ENCODE measurements at regions not wholly inside any gene's neighbourhood (a gene's known extent, or its start where the extent isn't known, plus 50 kb on each side); places are given as distances from the start of the nearest gene placed in this dataset.

- FAIRE-seq (no peak), DNase-seq (ENCODE audit: low spot score) (peak; percentile 29)
Observed at GRCh38 chr5:170451747-170452365, 52.0 kb upstream of the KCNIP1 start.

- FAIRE-seq = no peak
- no peak for DNase-seq (ENCODE audit: low spot score)
Observed at GRCh38 chr5:170450061-170450669, 53.7 kb upstream of the KCNIP1 start.

DNA sequence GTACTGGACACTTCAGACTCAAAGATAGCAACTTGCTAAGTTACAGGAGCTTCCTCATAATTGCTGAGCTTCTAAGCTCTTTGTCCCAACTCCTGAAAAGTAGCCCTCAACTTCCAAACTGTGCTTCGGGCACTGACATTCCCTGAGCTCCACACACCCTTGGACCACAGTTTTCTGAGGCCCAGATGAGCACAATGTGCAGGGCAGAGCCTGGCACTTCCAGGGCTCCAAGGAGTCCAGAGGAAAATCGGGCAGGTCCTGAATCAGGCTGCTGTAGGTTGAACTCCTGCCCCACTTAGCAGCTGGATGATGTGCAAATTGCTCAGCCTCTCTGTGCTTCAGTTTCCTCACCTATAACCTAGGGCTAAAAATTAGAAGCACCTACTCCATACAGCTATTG is 54.6 kb upstream of the KCNIP1 start:
- DNase-seq (ENCODE audit: low spot score) = no peak
- no peak for FAIRE-seq

DNA sequence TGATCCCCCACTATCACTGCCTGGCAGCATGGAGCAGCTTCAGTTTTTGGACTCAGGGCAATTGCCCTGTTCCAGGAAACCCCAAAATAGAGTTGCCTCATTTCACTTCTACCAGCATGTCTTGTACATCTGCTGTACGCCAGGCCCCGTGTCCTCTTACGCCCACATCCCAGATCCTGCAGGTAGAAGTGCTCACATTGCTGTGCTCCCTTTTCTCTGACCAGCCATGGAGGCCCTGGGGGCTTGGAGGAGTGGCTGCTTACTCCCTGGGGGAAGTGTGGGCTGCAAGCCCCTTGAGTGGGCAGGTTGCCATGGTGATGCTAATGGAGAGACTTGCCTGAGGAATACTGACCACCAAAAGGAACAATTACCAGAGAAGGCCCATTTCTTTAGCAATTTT is 55.6 kb upstream of the KCNIP1 start:
- FAIRE-seq = no peak
- DNase-seq (ENCODE audit: low spot score) = no peak

DNA sequence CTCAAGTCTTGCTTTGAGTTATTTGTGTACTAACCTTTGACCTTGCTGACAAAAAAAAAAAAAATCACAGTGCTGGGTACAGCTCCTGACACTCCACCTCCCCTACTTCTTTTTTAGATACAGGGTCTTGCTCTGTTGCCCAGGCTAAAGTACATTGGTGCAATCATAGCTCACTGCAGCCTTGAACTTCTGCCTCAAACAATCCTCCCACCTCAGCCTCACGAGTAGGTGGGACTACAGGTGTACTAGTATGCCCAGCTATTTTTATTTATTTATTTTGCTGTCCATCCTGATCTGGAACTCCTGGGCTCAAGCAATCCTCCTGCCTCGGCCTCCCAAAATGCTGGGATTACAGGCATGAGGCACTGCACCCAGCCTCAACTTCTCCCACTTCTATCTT is 57.2 kb upstream of the KCNMB1 start:
- DNase-seq (ENCODE audit: low spot score) (no peak), FAIRE-seq (no peak)

DNA sequence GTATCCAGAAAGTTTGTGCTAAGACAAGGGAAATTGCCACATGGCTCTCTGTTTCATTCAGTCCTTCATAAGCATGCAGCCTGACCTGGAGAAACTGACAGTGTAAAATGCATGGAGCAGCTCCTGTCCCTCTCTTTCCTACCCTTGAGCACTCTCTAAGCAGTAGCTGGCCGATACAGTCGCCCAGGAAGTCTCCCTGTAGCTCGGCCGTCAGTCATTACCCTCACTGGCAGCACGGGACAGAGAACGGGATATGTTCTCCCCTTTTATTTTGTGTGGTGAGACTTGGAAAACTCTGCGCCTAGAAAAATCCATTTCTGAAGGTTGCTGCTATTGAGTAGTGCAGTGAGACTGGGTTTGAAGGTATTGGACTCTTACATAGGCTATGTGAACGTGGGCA is 56.8 kb upstream of the KCNMB1 start:
- DNase-seq (ENCODE audit: low spot score) (no peak), FAIRE-seq (no peak)

DNA sequence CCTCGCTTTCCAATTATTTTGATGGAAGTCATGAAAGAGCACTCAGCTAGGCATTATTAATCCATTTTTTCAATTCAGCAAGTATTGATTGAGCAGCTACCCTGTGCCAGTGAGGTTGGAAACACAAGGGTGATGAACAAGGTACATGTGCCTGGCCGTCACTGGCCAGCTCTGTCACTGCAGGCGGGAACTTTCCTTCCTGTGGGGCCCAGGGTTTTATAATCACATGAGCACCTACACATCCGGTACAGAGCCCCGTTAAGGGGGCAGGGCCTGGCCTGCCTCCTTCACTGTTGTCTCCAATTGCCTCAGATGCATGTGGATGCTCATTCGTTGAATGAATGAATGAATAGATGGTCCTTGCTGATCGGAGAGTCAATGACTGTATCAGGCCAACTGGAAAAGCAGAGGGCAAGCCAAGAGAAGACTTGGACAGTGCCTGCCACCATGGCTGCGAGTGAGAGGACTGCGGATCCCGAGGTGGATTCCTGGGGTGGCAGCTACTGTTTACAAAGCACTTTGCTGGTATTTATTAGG is 55.9 kb upstream of the KCNMB1 start:
- FAIRE-seq (no peak), DNase-seq (ENCODE audit: low spot score) (no peak)

GRCh38 chr5:170444181-170444580 is 55.0 kb upstream of the KCNMB1 start:
- FAIRE-seq (no peak), DNase-seq (ENCODE audit: low spot score) (no peak)

GRCh38 chr5:170443624-170444023 is 54.5 kb upstream of the KCNMB1 start:
- FAIRE-seq (no peak), DNase-seq (ENCODE audit: low spot score) (no peak)

GRCh38 chr5:170442921-170443320 is 53.8 kb upstream of the KCNMB1 start:
- DNase-seq (ENCODE audit: low spot score) (no peak), FAIRE-seq (no peak)

DNA sequence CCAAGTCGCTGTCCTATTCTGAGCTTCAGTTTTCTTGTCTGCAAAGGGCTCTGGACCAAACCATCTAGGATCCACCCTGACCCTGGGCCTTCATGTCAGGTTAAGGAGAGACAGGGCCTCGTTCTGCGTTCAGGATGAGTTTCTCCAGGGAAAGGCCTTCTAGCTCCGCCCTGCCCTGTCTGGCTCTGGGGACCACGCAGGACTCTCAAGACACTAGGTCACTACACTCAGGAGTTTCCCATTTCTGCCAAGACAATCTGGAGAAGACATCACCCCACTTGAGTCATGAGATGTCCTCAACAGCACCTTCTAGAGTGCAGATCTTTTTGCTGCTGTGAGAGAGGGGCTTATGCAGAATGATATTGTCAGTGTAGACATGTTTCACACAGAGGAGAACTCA is 53.2 kb upstream of the KCNMB1 start:
- no peak for FAIRE-seq

DNA sequence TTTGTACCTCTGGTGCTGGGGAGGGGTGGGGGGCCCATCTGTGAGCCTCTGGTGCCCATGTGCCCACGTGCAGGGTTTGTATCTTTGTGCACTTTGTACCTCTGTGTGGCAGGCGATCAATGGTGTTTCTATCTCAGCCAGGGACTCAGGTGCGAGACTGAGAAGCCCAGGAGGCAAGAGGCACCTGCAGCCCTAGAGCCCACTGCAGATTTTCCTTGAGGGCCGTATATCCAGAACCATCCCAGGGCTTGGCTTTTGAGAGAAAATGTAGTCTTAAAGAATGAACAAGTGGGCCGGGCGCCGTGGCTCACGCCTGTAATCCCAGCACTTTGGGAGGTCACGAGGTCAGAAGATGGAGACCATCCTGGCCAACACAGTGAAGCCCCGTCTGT is 52.2 kb upstream of the KCNMB1 start:
- FAIRE-seq (no peak), DNase-seq (ENCODE audit: low spot score) (no peak)

More for the DNA sequence above, 53.2 kb upstream of the KCNMB1 start:
- no peak for DNase-seq (ENCODE audit: low spot score)

DNA sequence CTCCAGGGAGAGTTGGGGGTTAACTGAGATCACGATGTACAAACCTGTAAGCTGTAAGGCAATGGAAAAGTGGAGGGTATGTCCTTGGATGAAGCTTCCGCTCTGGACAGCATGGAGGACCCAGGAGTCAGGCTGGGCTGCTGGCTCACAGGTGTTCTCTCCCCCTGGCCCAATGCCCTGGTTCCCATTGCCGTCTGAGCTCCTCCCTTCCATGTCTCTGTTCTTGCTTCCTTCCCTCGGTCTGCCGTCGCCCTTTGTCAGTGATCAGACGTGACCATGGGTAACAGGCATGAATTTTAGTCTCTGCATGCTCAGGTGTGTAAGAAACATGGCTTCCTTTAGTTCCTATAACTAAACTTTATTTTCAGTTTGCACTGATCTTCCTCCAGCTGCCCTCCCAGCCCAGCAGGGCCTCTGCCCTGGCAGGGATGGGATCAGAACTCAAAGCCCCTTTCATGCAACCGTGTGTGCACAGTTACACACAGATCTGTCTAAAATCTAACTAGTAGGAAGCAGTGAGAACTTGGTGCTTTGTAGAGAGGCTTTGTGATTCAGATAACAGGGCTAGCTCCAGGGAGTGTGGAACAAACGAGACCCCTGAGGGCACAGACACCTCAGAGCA is 51.7 kb upstream of the KCNMB1 start:
- DNase-seq (ENCODE audit: low spot score) = no peak
- no peak for FAIRE-seq

GRCh38 chr5:170439944-170440269 is 50.7 kb upstream of the KCNMB1 start:
- DNase-seq (ENCODE audit: low spot score) = no peak
- FAIRE-seq = no peak

DNA sequence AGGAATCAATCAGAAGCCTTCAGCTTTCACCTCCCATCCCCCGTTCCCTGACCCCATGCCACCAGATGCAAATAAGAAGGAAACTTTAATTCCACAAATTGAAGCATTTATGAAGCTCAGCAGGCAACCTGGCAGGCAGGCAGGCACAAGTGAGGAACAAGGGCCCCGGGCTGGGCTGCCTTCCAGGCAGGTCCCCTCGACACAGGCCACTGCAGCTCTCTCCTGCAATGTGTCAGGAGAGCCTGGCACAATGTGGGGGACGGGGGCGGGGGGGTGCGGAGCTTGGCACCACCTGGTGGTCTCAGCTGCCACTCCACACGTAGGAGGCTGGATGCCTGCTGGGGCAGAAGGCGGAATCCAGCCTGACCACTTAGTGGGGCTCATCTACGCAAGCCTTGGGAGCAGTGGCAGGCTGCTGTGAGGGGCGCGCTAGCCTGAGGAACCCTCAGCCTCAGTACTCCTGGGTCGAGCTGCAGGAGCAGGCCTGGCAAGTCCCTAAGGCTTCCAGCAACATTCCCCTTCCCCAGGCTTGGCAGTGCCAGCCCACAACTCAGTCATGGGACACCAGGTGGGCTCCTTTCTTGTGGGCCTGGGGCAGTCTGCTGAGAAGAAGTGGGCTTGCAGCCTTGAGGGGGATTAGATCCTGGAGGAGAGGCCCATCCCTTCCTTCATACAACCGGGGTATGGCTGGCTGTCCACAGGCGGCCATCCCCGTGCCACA is 50.2 kb upstream of the KCNMB1 start:
- DNase-seq (ENCODE audit: low spot score) = no peak
- FAIRE-seq = no peak

Measured in RCC 7860 (cell line).